ENCODE measurements at regions not wholly inside any gene's neighbourhood (a gene's known extent, or its start where the extent isn't known, plus 50 kb on each side); places are given as distances from the start of the nearest gene placed in this dataset.

DNA sequence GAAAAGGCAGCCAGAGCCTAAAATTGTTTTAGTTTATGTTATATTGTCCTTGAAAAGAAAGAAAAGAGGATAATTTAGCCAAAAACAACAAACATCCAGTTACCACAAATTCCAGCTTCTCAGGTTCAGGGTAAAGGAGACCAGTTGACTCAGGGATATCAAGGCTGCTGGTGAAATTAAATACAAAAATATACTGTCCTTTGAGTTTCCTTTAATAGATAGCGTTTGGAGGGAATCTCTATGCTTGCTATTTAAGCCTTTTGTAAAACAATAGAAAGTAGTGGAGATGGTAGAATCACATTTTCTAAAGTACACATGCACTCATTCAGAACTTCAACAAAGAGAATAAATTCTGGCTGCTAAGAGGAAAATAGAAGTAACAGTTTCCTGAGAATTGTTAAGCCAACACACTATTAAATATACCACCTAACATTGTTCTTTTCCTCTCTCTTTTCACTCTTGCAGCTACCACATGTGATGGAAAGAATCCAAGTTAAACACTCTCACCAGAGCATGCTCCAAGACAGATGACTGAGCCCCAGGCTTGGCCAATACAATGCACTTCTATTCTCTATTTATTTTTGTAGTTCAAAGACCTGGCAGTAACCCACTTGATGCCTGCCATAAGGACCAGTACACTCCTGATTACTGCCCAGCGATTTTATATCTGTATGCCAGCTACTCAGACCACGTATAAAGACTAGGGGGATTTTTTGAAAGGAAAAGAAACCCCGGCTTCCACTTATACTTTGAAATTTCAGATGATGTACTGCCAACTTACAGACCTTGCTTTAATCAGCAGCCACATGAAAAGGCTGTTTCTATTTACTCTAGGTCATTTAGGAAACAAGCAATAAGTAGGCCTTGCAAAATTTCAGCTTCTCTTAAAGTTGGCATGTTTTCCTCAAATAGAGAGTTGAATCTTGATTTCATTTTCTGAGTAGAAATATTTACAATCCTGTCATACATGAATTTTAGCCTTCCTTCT is 756.9 kb downstream of the FAT4 start:
- no peak overlapping the region for H3K4me3 ChIP-seq
- no peak overlapping the region for H3K27ac ChIP-seq
- no peaks in the 10 kb centered on the region for H3K9me3 ChIP-seq
- ATAC-seq (no peak), DNase-seq (no peak)
- no peaks in the 10 kb centered on the region for H3K4me1 ChIP-seq
- no peaks in the 10 kb centered on the region for H3K27me3 ChIP-seq (ENCODE audit: insufficient read depth in 3 of 3, low read length in 2 of 3)
- H3K36me3 ChIP-seq (ENCODE audit: insufficient read depth in 1 of 2, low read depth in 1 of 2): no peaks in the 10 kb centered on the region
- TF ChIP-seq, protein P1, sequence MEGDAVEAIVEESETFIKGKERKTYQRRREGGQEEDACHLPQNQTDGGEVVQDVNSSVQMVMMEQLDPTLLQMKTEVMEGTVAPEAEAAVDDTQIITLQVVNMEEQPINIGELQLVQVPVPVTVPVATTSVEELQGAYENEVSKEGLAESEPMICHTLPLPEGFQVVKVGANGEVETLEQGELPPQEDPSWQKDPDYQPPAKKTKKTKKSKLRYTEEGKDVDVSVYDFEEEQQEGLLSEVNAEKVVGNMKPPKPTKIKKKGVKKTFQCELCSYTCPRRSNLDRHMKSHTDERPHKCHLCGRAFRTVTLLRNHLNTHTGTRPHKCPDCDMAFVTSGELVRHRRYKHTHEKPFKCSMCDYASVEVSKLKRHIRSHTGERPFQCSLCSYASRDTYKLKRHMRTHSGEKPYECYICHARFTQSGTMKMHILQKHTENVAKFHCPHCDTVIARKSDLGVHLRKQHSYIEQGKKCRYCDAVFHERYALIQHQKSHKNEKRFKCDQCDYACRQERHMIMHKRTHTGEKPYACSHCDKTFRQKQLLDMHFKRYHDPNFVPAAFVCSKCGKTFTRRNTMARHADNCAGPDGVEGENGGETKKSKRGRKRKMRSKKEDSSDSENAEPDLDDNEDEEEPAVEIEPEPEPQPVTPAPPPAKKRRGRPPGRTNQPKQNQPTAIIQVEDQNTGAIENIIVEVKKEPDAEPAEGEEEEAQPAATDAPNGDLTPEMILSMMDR (IDR thresholded peaks at IDR 0.05): no peak
- WGBS, 3 donors: 16 to 24% (median 24%) methylated on average over 4 of the region's 4 CpGs
- intact Hi-C loops (cut with DNase I): no loop called here

DNA sequence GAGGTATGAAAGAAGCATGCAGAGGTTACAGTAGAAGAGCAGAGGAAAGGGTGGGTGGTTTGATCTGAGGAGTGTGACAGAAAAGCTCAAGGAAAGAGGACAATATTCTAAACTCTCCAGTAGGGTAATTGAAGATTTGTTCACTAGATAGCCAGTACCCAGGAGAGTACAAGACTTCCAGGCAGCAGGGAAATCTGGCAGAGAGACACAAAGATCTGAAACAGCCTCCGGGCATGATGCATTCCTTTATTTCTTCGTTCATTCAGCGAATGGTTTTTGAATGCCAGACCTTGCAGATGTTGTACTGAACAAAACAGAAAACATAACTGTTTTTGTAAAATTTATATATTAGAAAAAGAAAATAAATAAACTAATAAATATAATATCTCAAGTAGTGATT is 766.6 kb downstream of the FAT4 start:
- H3K4me3 ChIP-seq: no peak overlapping the region
- TF ChIP-seq, protein P1 (IDR thresholded peaks at IDR 0.05): no peak
- ATAC-seq: no peak
- H3K9me3 ChIP-seq: no peaks in the 10 kb centered on the region
- no peak for DNase-seq
- no peaks in the 10 kb centered on the region for H3K36me3 ChIP-seq (ENCODE audit: insufficient read depth in 1 of 2, low read depth in 1 of 2)
- no peaks in the 10 kb centered on the region for H3K4me1 ChIP-seq
- 24 to 35% (median 30%) methylated on average over 3 of the region's 3 CpGs for WGBS, 3 donors
- intact Hi-C loops (cut with DNase I): no loop called here
- H3K27me3 ChIP-seq (ENCODE audit: insufficient read depth in 3 of 3, low read length in 2 of 3): no peaks in the 10 kb centered on the region
- H3K27ac ChIP-seq: no peak overlapping the region

DNA sequence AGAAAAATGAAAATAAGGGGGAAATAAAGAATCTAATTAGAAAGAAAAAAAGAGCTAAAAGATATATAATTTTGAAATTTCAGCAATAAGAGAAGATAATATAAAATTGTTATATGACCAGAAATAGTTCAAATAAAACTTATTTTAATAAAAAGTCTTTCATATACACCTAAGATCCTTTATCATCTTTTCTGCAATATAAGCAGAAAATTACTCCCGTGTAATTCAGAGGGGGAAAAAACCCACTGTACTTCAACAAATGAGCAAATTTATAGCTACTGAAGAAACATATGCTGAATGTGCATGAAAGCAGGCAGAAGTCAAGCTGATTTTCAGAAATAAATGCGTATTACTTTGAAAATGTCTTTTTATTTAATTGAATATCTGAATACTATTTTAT is 771.3 kb downstream of the FAT4 start:
- H3K36me3 ChIP-seq (ENCODE audit: insufficient read depth in 1 of 2, low read depth in 1 of 2): no peaks in the 10 kb centered on the region
- intact Hi-C loops (cut with DNase I): no loop called here
- no peaks in the 10 kb centered on the region for H3K27me3 ChIP-seq (ENCODE audit: insufficient read depth in 3 of 3, low read length in 2 of 3)
- H3K27ac ChIP-seq: no peak overlapping the region
- TF ChIP-seq, protein P1 (IDR thresholded peaks at IDR 0.05): no peak
- WGBS, 3 donors: 77 to 85% (median 84%) methylated on average over 2 of the region's 2 CpGs
- H3K4me3 ChIP-seq: no peak overlapping the region
- DNase-seq (no peak), ATAC-seq (no peak)
- H3K4me1 ChIP-seq: no peaks in the 10 kb centered on the region
- H3K9me3 ChIP-seq: no peaks in the 10 kb centered on the region

DNA sequence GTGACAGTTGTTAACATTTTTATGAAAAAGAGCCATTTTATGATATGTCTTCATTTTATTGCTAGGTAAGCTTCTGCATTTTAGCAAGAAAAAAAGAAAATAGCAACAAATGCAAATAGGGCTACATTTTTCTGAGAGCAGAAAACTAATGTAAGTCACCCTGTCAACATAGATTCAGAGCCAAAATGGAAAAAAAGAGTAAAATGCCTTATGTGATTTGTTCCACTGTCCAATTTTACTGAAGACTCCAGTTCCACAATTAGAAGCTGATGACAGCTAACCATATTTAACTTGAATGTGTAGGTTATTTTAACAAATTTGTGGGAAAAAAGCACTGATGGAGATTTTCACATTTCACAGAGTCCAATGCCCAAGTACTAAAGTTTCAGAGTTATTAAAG is 772.3 kb downstream of the FAT4 start:
- Histone ChIP-seq H3K36me3 (ENCODE audit: insufficient read depth in 1 of 2, low read depth in 1 of 2) (no peaks in the 10 kb centered on the region), H3K27ac (no peak overlapping the region), H3K27me3 (ENCODE audit: insufficient read depth in 3 of 3, low read length in 2 of 3) (no peaks in the 10 kb centered on the region), H3K9me3 (no peaks in the 10 kb centered on the region), H3K4me3 (no peak overlapping the region), H3K4me1 (no peaks in the 10 kb centered on the region)
- ATAC-seq (no peak), DNase-seq (no peak)
- intact Hi-C loops (cut with DNase I): no loop called here
- TF ChIP-seq, protein P1 (IDR thresholded peaks at IDR 0.05): no peak

All from psoas muscle (tissue), 7 donors.